ENCODE measurements at regions not wholly inside any gene's neighbourhood (a gene's known extent, or its start where the extent isn't known, plus 50 kb on each side); places are given as distances from the start of the nearest gene placed in this dataset.

DNA sequence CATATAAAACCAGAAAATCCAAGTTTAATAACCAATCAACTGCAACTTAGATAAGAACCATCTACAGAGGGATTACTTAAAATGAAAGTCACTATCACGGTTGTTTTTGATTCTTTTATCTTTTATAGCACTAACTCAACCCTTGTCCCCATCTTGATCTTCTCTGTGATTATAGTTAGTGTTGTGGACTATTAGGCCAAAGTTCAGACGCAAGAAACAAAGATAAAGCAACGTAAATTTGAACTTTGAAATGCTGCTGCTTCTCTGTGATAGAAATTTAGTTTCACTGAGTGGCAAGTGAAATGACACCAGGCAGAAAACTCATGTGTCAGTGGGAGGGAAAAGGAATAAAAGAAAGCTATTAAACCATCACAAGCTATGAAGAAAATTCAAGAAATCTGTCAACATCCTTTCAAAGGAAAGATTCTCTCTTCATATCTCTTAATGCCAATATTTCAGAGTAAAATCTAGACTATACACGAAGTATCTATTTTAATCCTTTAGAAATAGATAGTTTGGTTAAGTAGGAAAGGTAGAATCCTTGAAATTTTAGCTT lies 71.8 kb upstream of the MALRD1 start:
- TF ChIP-seq, protein P1, sequence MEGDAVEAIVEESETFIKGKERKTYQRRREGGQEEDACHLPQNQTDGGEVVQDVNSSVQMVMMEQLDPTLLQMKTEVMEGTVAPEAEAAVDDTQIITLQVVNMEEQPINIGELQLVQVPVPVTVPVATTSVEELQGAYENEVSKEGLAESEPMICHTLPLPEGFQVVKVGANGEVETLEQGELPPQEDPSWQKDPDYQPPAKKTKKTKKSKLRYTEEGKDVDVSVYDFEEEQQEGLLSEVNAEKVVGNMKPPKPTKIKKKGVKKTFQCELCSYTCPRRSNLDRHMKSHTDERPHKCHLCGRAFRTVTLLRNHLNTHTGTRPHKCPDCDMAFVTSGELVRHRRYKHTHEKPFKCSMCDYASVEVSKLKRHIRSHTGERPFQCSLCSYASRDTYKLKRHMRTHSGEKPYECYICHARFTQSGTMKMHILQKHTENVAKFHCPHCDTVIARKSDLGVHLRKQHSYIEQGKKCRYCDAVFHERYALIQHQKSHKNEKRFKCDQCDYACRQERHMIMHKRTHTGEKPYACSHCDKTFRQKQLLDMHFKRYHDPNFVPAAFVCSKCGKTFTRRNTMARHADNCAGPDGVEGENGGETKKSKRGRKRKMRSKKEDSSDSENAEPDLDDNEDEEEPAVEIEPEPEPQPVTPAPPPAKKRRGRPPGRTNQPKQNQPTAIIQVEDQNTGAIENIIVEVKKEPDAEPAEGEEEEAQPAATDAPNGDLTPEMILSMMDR (IDR thresholded peaks at IDR 0.05) = no peak
- no peak for TF ChIP-seq POLR2A (IDR thresholded peaks at IDR 0.05)

Data from Peyer's patch (tissue), 4 donors.